WERI-Rb-1 (cell line): ENCODE measurements at regions not wholly inside any gene's neighbourhood (a gene's known extent, or its start where the extent isn't known, plus 50 kb on each side); places are given as distances from the start of the nearest gene placed in this dataset.

Experiments used
- DNase-seq: peaks from one replicate; pipeline ENCODE4 v3.0.0-alpha.2; 2020
- H3K27ac ChIP-seq: fragments of 250-450 bp; sonication (Bioruptor Pico); 2 replicates; pipeline ENCODE4 v1.5.1; 2020; ENCODE audit warnings: mild to moderate bottlenecking, moderate library complexity
- H3K27me3 ChIP-seq: fragments of 250-450 bp; sonication (Bioruptor Pico); 2 replicates; pipeline ENCODE4 v1.5.1; 2021; ENCODE audit warnings: mild to moderate bottlenecking, low read depth, moderate library complexity; ENCODE audit not compliant: insufficient read depth, severe bottlenecking
- H3K36me3 ChIP-seq: fragments of 250-450 bp; sonication (Bioruptor Pico); 2 replicates; pipeline ENCODE4 v1.5.1; 2020; ENCODE audit warnings: mild to moderate bottlenecking, moderate library complexity
- H3K4me3 ChIP-seq: 2 replicates; pipeline ENCODE4 v1.5.1; 2011; ENCODE audit warnings: low read depth, mild to moderate bottlenecking, control low read depth, low read length
- H3K9me3 ChIP-seq: fragments of 250-450 bp; sonication (Bioruptor Pico); 2 replicates; pipeline ENCODE4 v1.5.1; 2021; ENCODE audit warnings: mild to moderate bottlenecking, moderate library complexity; ENCODE audit not compliant: severe bottlenecking
- TF ChIP-seq, protein P1 (sequence below): IDR thresholded peaks from 2 replicates; pipeline ENCODE4 v1.5.1; 2011; ENCODE audit warnings: low read depth, mild to moderate bottlenecking, control low read depth, inconsistent platforms, low read length

DNA sequence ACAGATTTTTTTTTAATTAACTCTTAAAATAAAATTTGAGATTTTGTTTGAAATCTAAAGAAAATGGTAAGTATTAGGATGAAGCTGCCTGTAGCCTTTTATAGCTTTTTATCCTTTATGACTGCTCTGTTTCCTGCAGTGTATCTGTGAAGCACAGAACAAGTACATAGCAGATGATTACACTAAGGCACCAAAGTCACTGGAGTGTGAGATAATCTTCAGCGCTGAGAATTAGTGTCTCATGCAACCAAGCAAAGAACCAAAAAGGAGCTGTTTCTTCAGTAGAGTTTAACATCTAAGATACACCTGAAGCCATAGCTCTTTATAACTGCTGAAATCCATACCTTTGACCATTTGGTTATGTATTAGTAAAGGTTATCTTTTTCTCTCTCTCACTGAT, 1989.8 kb upstream of the PCDH10 start:
- Histone ChIP-seq H3K4me3 (no peak overlapping the region), H3K27me3 (no peaks in the 10 kb centered on the region), H3K27ac (no peak overlapping the region), H3K9me3 (peaks cover 4% of the 10 kb centered on the region), H3K36me3 (no peaks in the 10 kb centered on the region)
- no peak for DNase-seq
- TF ChIP-seq, protein P1, sequence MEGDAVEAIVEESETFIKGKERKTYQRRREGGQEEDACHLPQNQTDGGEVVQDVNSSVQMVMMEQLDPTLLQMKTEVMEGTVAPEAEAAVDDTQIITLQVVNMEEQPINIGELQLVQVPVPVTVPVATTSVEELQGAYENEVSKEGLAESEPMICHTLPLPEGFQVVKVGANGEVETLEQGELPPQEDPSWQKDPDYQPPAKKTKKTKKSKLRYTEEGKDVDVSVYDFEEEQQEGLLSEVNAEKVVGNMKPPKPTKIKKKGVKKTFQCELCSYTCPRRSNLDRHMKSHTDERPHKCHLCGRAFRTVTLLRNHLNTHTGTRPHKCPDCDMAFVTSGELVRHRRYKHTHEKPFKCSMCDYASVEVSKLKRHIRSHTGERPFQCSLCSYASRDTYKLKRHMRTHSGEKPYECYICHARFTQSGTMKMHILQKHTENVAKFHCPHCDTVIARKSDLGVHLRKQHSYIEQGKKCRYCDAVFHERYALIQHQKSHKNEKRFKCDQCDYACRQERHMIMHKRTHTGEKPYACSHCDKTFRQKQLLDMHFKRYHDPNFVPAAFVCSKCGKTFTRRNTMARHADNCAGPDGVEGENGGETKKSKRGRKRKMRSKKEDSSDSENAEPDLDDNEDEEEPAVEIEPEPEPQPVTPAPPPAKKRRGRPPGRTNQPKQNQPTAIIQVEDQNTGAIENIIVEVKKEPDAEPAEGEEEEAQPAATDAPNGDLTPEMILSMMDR, result no peak

DNA sequence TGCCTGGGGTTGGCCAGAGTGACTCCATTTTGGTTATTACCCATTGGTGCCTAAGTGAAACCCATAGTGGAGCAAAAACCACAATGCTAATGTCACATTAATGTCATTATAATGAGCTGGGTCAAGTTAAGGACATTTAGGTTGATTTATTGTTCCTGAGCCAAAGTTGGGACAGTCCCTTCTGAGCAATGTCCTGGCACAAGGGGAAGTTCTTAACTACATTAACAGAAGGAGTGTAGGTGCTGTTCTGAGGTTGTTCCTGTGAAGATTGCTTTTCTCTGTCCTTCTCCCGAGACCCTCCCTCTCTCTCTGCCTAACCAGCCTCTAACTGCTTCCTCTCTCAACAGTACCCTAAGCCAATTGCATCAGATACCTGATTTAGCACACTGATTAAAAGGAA, 1956.8 kb upstream of the PCDH10 start:
- no peak for DNase-seq
- no peaks in the 10 kb centered on the region for H3K27me3 ChIP-seq
- H3K4me3 ChIP-seq, result no peak overlapping the region
- TF ChIP-seq, protein P1, result no peak
- no peak overlapping the region for H3K27ac ChIP-seq
- H3K9me3 ChIP-seq, result no peaks in the 10 kb centered on the region
- H3K36me3 ChIP-seq, result no peaks in the 10 kb centered on the region

DNA sequence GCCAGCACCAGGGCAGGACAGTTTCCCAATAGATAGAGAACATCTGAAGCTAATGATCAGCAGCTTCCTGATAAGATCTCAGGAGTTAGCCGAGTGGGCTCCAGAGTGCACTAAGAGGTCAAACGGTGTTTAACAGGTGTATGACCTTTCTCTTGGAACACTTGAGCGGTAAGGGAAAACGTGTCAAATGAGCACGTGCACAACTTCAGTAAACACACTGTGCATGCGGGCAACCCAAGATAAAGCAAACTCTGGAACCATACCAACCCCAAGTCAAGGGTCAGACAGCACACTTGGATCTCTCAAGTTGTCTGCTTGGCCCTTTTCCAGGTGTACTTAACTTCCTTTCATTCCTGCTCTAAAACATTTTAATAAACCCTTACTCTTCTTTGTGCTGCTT, 1941.5 kb upstream of the PCDH10 start:
- no peak overlapping the region for H3K27ac ChIP-seq
- no peaks in the 10 kb centered on the region for H3K36me3 ChIP-seq
- no peaks in the 10 kb centered on the region for H3K27me3 ChIP-seq
- no peak for DNase-seq
- no peaks in the 10 kb centered on the region for H3K9me3 ChIP-seq
- TF ChIP-seq, protein P1, result no peak
- no peak overlapping the region for H3K4me3 ChIP-seq

DNA sequence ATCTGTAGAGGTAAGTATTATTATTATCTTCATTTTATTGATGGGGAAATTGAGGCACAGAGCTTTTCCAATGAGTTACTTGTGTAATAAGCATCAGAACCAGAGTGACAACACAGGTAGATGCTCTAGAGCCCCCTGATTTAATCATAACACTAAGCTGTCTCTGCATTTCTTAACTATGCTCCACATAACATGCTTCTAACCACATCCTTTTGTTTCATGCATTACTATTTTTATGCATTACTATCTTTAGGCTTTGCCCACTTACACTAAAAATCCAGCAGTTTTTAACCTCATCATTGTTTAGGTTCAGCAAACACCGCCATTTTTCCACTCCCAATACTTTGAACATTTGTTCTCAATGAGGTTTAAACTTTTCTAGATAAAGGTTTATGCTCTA, 1900.8 kb upstream of the PCDH10 start:
- Histone ChIP-seq H3K4me3 (no peak overlapping the region), H3K9me3 (no peaks in the 10 kb centered on the region), H3K36me3 (no peaks in the 10 kb centered on the region), H3K27me3 (no peaks in the 10 kb centered on the region), H3K27ac (no peak overlapping the region)
- no peak for DNase-seq
- TF ChIP-seq, protein P1, result no peak

DNA sequence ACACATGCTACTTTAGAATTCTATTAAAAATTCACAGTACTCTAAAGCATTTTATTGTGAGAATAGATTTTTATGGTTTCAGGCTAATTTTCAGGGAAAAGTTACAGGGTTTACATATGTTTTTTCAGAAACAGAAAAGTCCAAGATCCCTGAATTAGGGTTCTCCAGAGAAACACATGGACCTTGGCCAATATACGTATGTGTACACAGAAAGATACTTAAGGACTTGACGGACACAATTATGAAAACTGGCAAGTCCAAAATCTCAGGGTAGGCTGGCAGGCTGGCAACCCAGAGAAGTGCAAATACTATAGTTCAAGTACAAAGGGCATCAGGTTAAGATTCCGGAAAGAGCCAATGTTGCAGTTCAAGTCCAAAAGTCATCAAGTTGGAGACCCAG, 1897.8 kb upstream of the PCDH10 start:
- Histone ChIP-seq H3K27ac (no peak overlapping the region), H3K27me3 (no peaks in the 10 kb centered on the region), H3K9me3 (no peaks in the 10 kb centered on the region), H3K36me3 (no peaks in the 10 kb centered on the region), H3K4me3 (no peak overlapping the region)
- TF ChIP-seq, protein P1, result no peak
- DNase-seq, result no peak

DNA sequence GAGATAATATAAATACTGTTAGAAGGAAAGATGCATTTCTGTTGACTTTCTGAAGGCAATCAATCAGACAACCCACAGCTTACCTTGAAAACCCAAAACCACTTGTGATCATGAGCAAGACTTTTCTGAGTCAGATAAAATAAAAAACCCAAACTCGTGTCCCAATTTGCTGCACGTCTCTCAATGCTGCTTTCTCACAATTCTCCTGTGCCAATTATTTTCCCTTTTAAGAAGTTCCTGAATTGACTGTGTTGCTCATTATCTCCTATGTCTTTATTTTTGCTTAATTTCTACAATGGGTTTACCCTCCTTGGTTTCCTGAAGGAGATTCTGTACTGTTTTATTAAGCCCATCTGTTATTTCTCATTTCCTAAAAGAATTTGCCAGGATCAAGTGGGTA, 1891.9 kb upstream of the PCDH10 start:
- no peak overlapping the region for H3K4me3 ChIP-seq
- H3K36me3 ChIP-seq, result no peaks in the 10 kb centered on the region
- no peak overlapping the region for H3K27ac ChIP-seq
- TF ChIP-seq, protein P1, result no peak
- no peaks in the 10 kb centered on the region for H3K27me3 ChIP-seq
- H3K9me3 ChIP-seq, result no peaks in the 10 kb centered on the region
- DNase-seq, result no peak
